Left renal cortex interstitium (tissue), 4 donors: ENCODE measurements at regions not wholly inside any gene's neighbourhood (a gene's known extent, or its start where the extent isn't known, plus 50 kb on each side); places are given as distances from the start of the nearest gene placed in this dataset.
"Not testable (repeated sequence)": the region's sequence is repeated elsewhere in the genome, so short reads cannot be mapped to it uniquely, and the experiment has no call there.

Experiments
- DNase-seq, 4 donors: peaks; one replicate each; pipeline ENCODE4 v3.0.0-alpha.2; 2013; ENCODE audit warnings: low read depth in 4 of 4, low spot score in 2 of 4, missing footprints in 1 of 4

DNA sequence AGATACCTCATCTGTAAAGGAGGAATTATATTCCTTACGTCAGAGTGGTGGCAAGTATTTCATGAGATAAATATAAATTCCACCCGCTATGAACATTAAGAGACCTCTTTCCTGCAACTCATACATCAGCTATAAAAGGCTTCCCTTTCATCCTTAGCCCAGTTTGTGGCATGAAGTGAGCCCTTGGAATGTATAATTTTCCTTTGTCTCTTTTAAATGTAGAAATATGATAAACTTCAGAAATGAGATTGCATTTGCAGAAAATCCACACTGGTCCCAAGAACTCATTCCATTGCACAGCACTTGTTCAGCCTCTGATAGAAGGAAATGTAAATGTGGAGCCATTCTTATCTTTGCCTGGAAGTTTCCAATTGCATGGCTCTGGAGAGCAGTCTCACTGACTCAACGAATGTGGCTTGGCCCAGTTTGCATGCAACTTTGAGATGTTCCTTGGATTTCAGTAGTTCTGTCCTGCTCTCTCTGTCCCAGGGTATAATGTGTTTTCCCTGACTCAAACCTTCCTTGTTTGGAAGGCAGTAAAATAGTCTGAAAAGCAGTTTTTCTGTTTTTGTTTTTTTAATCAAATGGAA is 746.4 kb downstream of the CDH11 start:
- no peak for DNase-seq

DNA sequence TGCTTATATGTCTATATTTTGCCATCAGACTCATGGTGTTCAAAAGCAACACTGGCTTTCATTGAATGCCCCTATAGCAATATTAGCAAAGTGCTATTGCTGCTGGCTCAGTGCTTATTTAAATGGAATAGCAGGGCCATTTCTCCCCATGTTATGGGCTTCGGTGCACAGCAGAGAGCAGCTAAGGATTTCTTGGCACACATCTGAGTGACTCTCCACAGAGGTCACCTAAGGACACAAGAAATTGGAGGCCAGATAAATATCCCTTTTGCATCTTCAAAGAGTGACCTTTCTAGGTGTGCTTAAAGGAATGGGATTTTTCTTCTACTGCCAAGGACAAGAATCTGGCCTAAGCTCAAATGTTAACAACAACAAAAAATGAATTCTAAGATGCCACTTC is 751.8 kb downstream of the CDH11 start:
- DNase-seq: no peak

- no peak for DNase-seq
These were observed 756.4 kb downstream of the CDH11 start for GRCh38 chr16:64365448-64365931.

DNA sequence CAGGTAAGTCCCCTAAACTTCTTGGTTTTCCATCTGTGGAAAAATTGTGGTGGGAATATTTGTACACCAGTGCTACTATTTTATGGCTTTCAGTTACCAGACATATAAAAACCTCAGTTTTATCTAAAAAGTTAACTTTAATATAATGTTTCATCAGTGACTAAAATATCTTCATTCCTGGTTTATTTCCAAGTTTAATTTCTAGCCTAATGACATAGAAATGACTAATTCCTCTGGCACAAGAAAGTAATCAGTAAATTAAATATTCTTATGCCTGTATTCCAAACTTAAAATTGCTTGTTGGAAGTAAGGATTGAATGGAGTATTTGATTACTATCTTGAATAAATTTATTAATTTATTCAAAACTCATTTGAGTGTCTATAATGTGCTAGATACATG is 757.0 kb downstream of the CDH11 start:
- no peak for DNase-seq

DNA sequence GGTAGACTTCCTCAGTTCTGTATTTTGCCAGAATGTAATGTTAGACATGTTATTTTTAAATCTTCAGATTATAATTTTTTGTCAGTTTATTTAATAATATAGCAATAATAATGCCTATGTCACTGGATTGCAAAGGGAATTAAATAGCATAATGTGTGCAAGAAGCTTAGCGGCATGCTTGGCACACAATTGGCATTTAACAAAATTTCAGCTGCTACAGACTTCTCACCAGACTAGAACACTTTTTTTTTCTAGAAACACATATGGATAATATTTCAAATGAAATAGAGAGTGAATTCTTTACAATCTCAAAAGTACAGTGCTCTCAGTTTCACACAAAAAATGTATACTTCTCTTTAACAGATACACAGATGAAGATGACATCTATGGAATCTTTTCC is 757.4 kb downstream of the CDH11 start:
- DNase-seq: no peak

GRCh38 chr16:64364016-64364415 is 757.8 kb downstream of the CDH11 start:
- no peak for DNase-seq

- no peak for DNase-seq
These were observed 758.8 kb downstream of the CDH11 start for GRCh38 chr16:64363039-64363438.

GRCh38 chr16:64362193-64362592 is 759.7 kb downstream of the CDH11 start:
- no peak for DNase-seq

DNA sequence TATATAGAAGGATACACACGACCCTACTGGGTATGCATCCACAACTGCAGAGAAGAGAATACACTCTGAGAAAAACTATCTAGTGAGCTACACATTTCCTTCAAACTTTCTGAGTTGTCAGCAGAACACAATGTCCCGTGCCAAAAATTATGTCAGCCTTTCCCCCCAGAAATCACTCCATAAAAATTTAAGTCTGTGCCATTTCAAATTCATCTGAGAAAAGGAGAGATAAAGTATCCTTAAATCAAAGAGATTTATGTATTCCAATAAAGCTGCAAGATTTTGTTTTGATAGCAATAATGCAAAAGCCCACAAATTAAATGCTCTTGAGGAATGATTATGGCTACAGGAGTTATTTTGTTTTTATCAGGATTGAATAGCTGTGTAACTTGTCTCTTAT is 760.1 kb downstream of the CDH11 start:
- no peak for DNase-seq

- DNase-seq: no peak
These were observed 763.6 kb downstream of the CDH11 start for GRCh38 chr16:64358291-64358690.

DNA sequence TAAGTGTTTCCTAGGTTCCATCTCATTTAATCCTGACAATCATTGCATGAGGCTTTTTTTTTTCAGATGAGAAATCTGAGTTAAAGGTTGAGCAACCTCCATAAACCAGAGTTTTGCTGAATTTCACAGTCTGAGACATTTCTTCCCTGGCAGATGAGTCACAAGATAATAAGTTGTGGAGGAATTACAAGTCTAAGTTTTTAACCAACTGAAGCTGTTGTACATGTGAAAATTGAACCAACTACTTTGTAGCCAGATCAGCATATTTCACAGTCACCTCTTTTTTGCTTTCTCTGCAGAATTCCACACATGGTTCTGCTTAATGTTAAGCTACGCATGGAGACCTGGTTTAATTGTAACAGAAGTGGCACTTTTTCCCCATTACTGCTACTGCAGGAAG is 765.6 kb downstream of the CDH11 start:
- no peak for DNase-seq

- DNase-seq: no peak
These were observed 769.6 kb downstream of the CDH11 start for GRCh38 chr16:64352246-64352645.

DNA sequence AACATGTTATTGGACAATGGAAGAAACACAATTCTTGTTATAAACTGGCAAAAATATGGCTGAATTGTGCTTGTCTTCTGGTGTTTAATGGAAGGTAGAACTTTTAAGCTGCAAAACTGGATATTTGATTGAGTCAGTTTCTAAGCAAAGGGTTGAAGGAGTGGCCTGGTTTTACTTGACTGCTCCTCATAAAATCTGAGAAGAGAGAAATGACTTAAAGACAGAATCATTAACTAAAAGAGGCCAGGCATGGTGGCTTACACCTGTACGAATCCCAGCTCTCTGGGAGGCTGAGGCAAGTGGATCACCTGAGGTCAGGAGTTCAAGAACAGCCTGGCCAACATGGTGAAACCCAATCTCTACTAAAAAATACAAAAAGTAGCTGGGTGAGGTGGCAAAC is 770.7 kb downstream of the CDH11 start:
- no peak for DNase-seq

GRCh38 chr16:64346080-64346479 is 775.8 kb downstream of the CDH11 start:
- DNase-seq: no peak

- no peak for DNase-seq
These were observed 776.7 kb downstream of the CDH11 start for GRCh38 chr16:64345142-64345541.

GRCh38 chr16:64343820-64344443 is 777.9 kb downstream of the CDH11 start:
- not testable (repeated sequence) for DNase-seq

- no peak for DNase-seq
These were observed 778.6 kb downstream of the CDH11 start for GRCh38 chr16:64343061-64343819.

GRCh38 chr16:64341336-64341735 is 780.5 kb downstream of the CDH11 start:
- DNase-seq: not testable (repeated sequence)

- DNase-seq: no peak
These were observed 782.7 kb downstream of the CDH11 start for GRCh38 chr16:64339052-64339770.

- no peak for DNase-seq
These were observed 800.0 kb downstream of the CDH11 start for GRCh38 chr16:64321881-64322280.

- no peak for DNase-seq
These were observed 800.8 kb downstream of the CDH11 start for GRCh38 chr16:64321066-64321465.
